KMS-11 (cell line): ENCODE measurements at regions not wholly inside any gene's neighbourhood (a gene's known extent, or its start where the extent isn't known, plus 50 kb on each side); places are given as distances from the start of the nearest gene placed in this dataset.

Experiments used
- H2AFZ ChIP-seq: fragments of 200-600 bp; sonication (generic); 2 replicates; pipeline ENCODE4 v1.6.1; 2016; ENCODE audit warnings: antibody characterized with exemption, mixed run types, low read depth
- H3K27ac ChIP-seq: fragments of 200-600 bp; sonication (generic); 2 replicates; pipeline ENCODE4 v1.6.1; 2016; ENCODE audit warnings: mild to moderate bottlenecking, mixed run types
- H3K27me3 ChIP-seq: fragments of 200-600 bp; sonication (generic); 2 replicates; pipeline ENCODE4 v1.6.1; 2017; ENCODE audit warnings: mild to moderate bottlenecking, low read depth, mixed run types, moderate library complexity; ENCODE audit not compliant: insufficient read depth
- H3K36me3 ChIP-seq: fragments of 200-600 bp; sonication (generic); 2 replicates; pipeline ENCODE4 v1.6.1; 2017; ENCODE audit warnings: mild to moderate bottlenecking, mixed run types; ENCODE audit not compliant: insufficient read depth
- H3K4me1 ChIP-seq: fragments of 200-600 bp; sonication (generic); 2 replicates; pipeline ENCODE4 v1.6.1; 2016; ENCODE audit warnings: mild to moderate bottlenecking, low read depth, mixed run types; ENCODE audit not compliant: poor library complexity, severe bottlenecking
- H3K4me2 ChIP-seq: fragments of 200-600 bp; sonication (generic); 2 replicates; pipeline ENCODE4 v1.7.0; 2016; ENCODE audit warnings: mild to moderate bottlenecking, mixed run types
- H3K4me3 ChIP-seq: fragments of 200-600 bp; sonication (generic); IDR thresholded peaks from 2 replicates; pipeline ENCODE4 v1.6.1; 2017; ENCODE audit warnings: low read depth, low read length, mixed read lengths; ENCODE audit not compliant: insufficient read depth
- H3K79me2 ChIP-seq: fragments of 200-600 bp; sonication (generic); 2 replicates; pipeline ENCODE4 v1.6.1; 2016; ENCODE audit warnings: low read depth, mixed run types; ENCODE audit not compliant: insufficient read depth
- H3K9ac ChIP-seq: fragments of 200-600 bp; sonication (generic); 2 replicates; pipeline ENCODE4 v1.6.1; 2016; ENCODE audit warnings: mild to moderate bottlenecking, mixed run types
- H4K20me1 ChIP-seq: fragments of 200-600 bp; sonication (generic); 2 replicates; pipeline ENCODE4 v1.6.1; 2016; ENCODE audit warnings: mild to moderate bottlenecking, mixed run types; ENCODE audit not compliant: insufficient read depth
- CTCF ChIP-seq: fragments of 200-600 bp; sonication (generic); conservative IDR thresholded peaks from 2 replicates; pipeline ENCODE4 v1.6.1; 2017; ENCODE audit warnings: low read depth, mild to moderate bottlenecking, antibody characterized with exemption, low read length, moderate library complexity, mixed read lengths

- Histone ChIP-seq H3K27me3 (no peaks in the 10 kb centered on the region), H3K9ac (no peak overlapping the region), H3K4me2 (no peak overlapping the region), H2AFZ (no peak overlapping the region), H4K20me1 (no peaks in the 10 kb centered on the region), H3K36me3 (no peaks in the 10 kb centered on the region), H3K27ac (no peak overlapping the region), H3K4me3 (no peak overlapping the region), H3K79me2 (no peaks in the 10 kb centered on the region), H3K4me1 (no peaks in the 10 kb centered on the region)
- no peak for TF ChIP-seq CTCF
Measured at GRCh38 chr6:11467364-11467763, 70.2 kb upstream of the TMEM170B start.

- no peaks in the 10 kb centered on the region for H4K20me1 ChIP-seq
- no peak overlapping the region for H3K9ac ChIP-seq
- H3K36me3 ChIP-seq: no peaks in the 10 kb centered on the region
- no peaks in the 10 kb centered on the region for H3K4me1 ChIP-seq
- H3K27me3 ChIP-seq: no peaks in the 10 kb centered on the region
- no peak overlapping the region for H3K4me3 ChIP-seq
- no peaks in the 10 kb centered on the region for H3K79me2 ChIP-seq
- H3K4me2 ChIP-seq: no peak overlapping the region
- no peak for TF ChIP-seq CTCF
- H3K27ac ChIP-seq: no peak overlapping the region
- H2AFZ ChIP-seq: no peak overlapping the region
Measured at GRCh38 chr6:11463398-11463780, 74.2 kb upstream of the TMEM170B start.

GRCh38 chr6:11462742-11463397 is 74.7 kb upstream of the TMEM170B start:
- Histone ChIP-seq H3K27me3 (no peaks in the 10 kb centered on the region), H3K4me1 (no peaks in the 10 kb centered on the region), H3K27ac (no peak overlapping the region), H3K36me3 (no peaks in the 10 kb centered on the region), H4K20me1 (no peaks in the 10 kb centered on the region), H3K4me3 (no peak overlapping the region), H2AFZ (no peak overlapping the region), H3K79me2 (no peaks in the 10 kb centered on the region), H3K9ac (no peak overlapping the region), H3K4me2 (no peak overlapping the region)
- no peak for TF ChIP-seq CTCF

GRCh38 chr6:11460837-11461661 is 76.5 kb upstream of the TMEM170B start:
- Histone ChIP-seq H3K79me2 (no peaks in the 10 kb centered on the region), H3K9ac (no peak overlapping the region), H3K27me3 (no peaks in the 10 kb centered on the region), H2AFZ (no peak overlapping the region), H3K27ac (no peak overlapping the region), H4K20me1 (no peaks in the 10 kb centered on the region), H3K4me2 (no peak overlapping the region), H3K36me3 (no peaks in the 10 kb centered on the region), H3K4me3 (no peak overlapping the region), H3K4me1 (no peaks in the 10 kb centered on the region)
- no peak for TF ChIP-seq CTCF
